Hematopoietic multipotent progenitor cell treated with erythropoietin and hydrocortisone succinate and interleukin-3 and kit ligand, for 6 days (in vitro differentiated cells): ENCODE measurements at regions not wholly inside any gene's neighbourhood (a gene's known extent, or its start where the extent isn't known, plus 50 kb on each side); places are given as distances from the start of the nearest gene placed in this dataset.

ENCODE experiments used
- DNase-seq: peaks from one replicate; pipeline ENCODE4 v3.0.0-alpha.2; 2015

DNA sequence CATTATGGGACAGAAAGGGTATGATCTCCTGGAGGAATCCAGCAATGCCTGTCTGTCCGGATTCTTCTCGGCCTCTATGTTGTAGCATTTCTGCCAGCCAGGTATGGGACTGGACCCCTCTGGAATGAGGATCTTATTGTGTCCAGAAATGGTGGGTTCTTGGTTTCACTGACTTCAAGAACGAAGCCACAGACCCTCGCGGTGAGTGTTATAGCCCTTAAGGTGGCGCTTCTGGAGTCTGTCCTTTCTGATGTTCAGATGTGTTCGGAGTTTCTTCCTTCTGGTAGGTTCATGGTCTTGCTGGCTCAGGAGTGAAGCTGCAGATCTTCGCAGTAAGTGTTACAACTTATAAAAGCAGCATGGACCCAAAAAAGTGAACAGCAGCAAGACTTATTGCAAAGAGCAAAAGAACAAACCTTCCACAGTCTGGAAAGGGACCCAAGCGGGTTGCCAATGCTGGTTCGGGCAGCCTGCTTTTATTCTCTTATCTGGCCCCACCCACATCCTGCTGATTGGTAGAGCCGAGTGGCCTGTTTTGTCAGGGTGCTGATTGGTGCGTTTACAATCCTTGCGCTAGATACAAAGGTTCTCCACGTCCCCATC is 62.3 kb upstream of the IER3 start:
- DNase-seq = no peak

DNA sequence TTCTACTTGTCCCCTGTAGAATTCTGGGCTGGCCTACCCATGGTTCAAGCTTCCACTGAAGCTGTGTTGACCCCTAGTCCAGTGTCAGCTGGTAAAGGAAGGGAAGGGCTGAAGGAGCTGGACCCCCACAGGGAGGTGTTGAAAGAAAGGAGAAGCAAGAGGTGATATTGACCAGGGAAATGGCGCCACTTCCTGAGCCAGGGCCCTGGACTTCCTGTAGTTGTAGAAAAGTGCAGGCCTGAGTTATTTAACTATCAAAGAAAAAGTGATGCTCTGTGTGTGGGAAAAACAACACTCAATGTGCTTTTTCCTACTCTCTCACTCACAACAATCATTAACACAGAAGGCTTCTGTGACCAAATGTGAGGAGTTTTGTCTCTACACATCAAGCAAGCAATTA is 60.0 kb upstream of the IER3 start:
- no peak for DNase-seq

DNA sequence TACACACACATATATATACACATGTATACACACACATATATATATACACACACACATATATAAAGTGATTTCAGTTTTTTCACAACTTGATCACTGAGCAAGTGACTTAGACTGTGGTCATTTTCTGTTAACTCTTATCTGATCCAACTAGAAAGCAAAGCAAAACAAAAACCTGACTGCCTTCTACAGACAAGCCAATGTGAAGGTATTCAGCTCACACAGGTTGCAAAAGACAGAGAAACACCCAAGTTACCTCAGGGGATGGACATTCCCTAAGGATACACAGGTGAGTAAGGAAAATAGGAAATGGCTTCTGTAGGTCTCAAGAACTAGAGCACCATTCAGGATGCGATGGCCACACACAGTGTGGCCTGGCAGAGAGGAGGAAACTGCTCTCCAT is 58.4 kb upstream of the IER3 start:
- peak; percentile 59 for DNase-seq

DNA sequence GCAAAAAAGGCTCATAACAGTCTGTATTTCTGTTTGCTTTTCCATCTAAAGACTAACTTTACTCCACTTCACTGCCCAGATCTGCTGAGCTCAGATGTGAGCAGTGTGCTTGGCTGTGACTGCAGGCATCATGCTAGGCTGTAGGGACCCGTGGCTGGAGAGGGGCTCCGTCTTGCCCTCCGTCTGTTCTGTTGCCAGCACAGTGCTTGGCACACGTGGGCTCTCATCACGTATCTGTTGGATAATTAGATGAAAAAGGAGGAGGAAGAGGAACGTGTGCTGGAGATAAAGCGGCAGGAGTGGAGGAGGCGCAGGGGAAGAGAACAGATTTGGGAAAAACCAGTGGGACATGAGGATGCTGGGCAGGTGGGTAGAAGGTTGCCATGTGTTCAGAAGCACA is 57.6 kb upstream of the IER3 start:
- DNase-seq = no peak

DNA sequence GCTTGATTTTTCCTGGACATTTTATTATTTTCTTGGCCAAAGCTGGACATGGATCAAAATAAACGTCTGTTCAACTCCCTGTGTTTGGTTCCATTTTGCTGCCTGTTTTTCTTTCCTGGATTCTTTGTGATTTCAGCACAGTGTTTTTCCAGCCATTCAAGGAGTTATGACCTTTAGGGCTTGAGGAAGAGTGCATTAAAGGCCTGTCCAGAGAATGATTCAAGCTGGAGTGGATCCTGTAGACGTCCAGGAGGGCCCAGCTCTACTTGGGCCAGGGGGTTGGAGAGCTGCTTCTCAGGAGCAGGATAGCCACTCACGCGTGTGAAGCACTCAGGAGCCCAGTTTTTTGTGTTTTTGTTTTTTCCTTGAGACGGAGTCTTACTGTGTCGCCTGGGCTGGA is 56.5 kb upstream of the IER3 start:
- DNase-seq = no peak

DNA sequence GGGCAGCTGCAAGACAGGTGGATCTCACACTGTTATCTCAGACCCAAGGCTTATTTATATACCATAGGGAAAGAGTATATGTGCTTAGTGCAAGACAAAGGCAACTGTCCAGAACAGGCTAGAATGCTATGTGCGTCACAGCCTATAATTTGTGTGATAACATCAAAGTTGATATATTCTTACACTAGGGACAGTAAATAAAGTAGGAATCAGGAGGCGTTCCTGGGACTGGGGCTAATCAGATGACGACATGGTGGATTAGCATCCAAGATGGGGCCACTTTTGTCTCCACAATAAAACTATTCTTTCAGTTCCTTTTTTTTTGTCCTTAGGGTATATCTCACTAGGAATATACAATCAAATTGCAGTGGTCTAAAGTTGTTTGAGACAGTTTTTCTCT is 54.9 kb upstream of the IER3 start:
- no peak for DNase-seq

DNA sequence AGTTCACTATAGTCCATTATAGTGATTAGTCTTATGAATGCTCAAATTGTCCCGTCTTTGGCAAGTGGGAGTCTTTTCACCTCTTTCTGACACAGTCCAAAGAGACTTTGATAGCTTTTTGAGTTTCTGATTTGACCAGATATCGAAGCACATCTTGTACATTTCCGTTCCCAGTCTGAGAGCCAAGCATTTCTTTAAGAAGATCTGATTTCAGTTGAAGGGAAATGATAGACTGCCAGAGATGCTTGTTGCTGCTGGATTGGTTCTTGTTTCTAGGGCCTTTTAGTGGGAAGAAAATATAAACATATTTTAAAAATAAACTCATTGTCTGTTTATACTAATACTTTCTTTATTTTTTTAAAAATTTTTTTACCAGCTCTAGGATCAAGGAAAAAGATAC is 54.1 kb upstream of the IER3 start:
- DNase-seq = no peak

DNA sequence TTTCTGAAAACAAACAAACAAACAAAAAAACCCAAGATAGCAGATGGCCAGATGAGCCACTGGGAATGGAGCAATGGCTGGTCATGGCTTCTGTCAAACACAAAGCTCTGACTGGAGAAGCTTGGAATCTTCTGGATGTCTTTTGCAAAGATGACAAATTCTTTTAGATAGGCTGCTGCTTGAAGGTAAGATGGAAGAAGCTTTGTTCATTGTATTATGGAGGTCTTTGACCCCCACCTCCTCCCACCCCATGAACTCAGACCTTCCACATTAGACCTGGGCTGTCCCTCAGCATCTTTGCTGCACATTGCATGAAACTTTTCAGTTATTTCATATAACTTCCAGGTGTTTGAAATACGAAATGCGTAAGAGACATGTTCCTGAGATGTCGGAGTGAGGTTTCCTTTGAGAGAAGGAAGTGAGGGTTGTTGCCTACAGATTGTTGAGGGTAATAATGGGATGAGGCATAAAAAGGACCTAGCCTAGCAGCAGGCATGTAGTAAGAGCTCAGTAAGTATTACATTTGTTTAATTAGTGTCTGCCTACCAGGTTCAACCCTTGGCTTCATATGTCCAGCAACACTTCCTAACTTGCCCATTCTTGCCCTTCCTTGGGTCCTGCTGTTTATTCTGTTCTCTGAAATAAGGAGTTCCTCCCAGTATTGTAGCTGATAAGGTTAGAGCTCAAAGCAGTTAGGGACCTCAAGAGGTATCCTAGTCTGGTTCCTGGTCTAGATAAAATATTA is 51.4 kb upstream of the IER3 start:
- no peak for DNase-seq
